ENCODE measurements at regions not wholly inside any gene's neighbourhood (a gene's known extent, or its start where the extent isn't known, plus 50 kb on each side); places are given as distances from the start of the nearest gene placed in this dataset.

DNA sequence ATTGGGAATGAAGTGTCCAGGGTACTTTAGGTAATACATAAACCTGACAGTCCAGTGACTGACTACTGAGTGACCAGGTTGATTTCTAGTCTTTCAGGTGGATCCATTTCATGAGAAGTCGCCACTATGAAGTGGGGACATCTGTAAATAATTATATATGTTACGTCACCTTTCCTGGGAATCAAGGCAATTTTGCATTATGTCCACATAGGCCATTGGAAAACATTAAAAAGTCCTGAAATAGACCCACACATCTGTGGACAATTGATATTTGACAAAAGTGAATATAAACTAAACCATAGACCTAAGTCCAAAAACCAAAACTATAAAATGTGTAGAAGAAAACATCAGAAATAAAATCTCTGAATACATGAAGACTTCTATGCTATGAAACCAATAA is 231.5 kb downstream of the C6orf118 start:
- Histone ChIP-seq H3K4me3 (no peak overlapping the region), H3K36me3 (no peaks in the 10 kb centered on the region), H3K27me3 (no peaks in the 10 kb centered on the region), H3K4me1 (no peaks in the 10 kb centered on the region), H3K9me3 (no peaks in the 10 kb centered on the region), H3K27ac (no peak overlapping the region)
- ATAC-seq, result no peak
- intact Hi-C loops (cut with DNase I), result no loop called here
- no peak for DNase-seq
- TF ChIP-seq, protein P1, sequence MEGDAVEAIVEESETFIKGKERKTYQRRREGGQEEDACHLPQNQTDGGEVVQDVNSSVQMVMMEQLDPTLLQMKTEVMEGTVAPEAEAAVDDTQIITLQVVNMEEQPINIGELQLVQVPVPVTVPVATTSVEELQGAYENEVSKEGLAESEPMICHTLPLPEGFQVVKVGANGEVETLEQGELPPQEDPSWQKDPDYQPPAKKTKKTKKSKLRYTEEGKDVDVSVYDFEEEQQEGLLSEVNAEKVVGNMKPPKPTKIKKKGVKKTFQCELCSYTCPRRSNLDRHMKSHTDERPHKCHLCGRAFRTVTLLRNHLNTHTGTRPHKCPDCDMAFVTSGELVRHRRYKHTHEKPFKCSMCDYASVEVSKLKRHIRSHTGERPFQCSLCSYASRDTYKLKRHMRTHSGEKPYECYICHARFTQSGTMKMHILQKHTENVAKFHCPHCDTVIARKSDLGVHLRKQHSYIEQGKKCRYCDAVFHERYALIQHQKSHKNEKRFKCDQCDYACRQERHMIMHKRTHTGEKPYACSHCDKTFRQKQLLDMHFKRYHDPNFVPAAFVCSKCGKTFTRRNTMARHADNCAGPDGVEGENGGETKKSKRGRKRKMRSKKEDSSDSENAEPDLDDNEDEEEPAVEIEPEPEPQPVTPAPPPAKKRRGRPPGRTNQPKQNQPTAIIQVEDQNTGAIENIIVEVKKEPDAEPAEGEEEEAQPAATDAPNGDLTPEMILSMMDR (IDR thresholded peaks at IDR 0.05), result no peak

DNA sequence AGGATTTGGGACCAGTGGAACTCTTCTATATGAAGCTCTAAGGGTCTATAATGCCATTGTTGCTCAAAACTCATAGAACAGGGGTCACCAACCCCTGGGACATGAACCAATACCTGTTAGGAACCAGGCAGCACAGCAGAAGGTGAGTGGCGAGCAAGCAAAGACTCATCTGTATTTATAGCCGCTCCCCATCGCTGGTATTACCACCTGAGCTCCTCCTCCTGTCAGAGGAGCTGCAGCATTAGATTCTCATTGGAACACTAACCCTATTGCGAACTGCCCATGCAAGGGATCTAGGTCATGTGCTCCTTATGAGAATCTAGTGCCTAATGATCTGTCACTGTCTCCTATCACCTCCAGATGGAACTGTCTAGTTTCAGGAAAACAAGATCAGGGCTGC is 237.5 kb downstream of the C6orf118 start:
- intact Hi-C loops (cut with DNase I), result no loop called here
- ATAC-seq, result no peak
- H3K27ac ChIP-seq, result no peak overlapping the region
- H3K4me1 ChIP-seq, result no peaks in the 10 kb centered on the region
- TF ChIP-seq, protein P1 (IDR thresholded peaks at IDR 0.05), result no peak
- H3K4me3 ChIP-seq, result no peak overlapping the region
- H3K36me3 ChIP-seq, result peaks cover 0 to 3% of the 10 kb centered on the region in 2 donors
- H3K9me3 ChIP-seq, result no peaks in the 10 kb centered on the region
- no peaks in the 10 kb centered on the region for H3K27me3 ChIP-seq
- DNase-seq, result no peak

DNA sequence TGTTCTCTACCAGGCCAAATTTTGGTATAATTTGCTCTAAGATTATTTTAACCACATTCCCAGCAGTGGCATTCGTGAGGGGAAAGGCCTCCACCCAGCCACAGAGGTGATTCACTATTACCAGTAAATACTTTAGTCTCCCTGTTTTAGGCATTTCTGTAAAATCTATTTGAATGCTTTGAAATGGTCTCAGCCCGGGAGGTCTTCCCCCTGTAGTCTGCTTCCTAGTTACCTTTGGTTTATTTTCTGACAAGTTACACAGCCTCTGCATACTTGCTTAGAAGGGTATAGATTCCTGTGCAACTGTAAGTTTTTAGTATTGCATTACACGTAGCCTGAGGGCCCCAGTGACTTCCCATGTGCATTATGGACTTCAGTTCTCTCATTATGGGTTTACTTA is 248.7 kb downstream of the C6orf118 start:
- Histone ChIP-seq H3K4me1 (no peaks in the 10 kb centered on the region), H3K27me3 (no peaks in the 10 kb centered on the region), H3K4me3 (no peak overlapping the region), H3K27ac (no peak overlapping the region), H3K9me3 (peaks cover 0 to 13% of the 10 kb centered on the region in 2 donors), H3K36me3 (no peaks in the 10 kb centered on the region)
- intact Hi-C loops (cut with DNase I), result no loop called here
- TF ChIP-seq, protein P1 (IDR thresholded peaks at IDR 0.05), result no peak
- no peak for DNase-seq
- ATAC-seq, result no peak

DNA sequence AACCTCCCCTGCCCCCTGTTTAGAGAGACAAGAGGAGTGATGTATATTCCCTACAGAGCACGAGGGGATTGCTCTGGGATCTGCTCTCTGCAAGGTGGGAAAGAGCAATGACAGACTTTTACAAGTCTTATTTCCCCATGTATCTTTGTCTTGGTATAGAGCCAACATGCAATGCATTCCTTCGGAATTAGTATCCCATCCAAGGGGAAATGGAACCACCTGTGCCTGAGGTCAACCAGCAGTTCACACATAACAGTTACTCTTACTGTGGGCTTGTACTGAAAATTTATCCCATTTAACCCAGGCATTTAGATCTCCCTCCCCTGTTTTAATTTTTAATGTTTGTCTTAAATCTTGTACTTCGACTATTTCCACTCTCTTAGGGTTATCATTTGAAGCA is 250.4 kb downstream of the C6orf118 start:
- DNase-seq (no peak), ATAC-seq (no peak)
- TF ChIP-seq, protein P1 (IDR thresholded peaks at IDR 0.05), result no peak
- no peaks in the 10 kb centered on the region for H3K4me1 ChIP-seq
- no peak overlapping the region for H3K4me3 ChIP-seq
- H3K27me3 ChIP-seq, result no peaks in the 10 kb centered on the region
- intact Hi-C loops (cut with DNase I), result no loop called here
- peaks cover 0 to 7% of the 10 kb centered on the region in 2 donors for H3K9me3 ChIP-seq
- no peaks in the 10 kb centered on the region for H3K36me3 ChIP-seq
- no peak overlapping the region for H3K27ac ChIP-seq

DNA sequence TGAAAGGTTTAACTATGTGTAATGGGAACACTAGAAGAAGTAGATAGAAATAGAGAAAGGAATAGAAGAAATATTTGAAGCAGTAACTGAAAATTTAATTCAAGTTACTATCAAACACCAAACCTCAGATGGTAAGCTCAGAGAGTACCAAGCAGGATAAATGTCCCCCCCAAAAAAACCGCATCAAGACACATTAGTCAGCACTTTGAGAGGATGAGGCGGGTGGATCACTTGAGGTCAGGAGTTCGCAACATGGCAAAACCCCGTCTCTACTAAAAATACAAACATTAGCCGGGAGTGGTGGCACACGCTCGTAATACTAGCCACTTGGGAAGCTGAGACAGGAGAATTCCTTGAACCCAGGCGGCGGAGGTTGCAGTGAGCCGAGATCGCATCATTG is 253.1 kb downstream of the C6orf118 start:
- H3K27ac ChIP-seq, result no peak overlapping the region
- TF ChIP-seq, protein P1 (IDR thresholded peaks at IDR 0.05), result no peak
- H3K9me3 ChIP-seq, result peaks cover 0 to 12% of the 10 kb centered on the region in 2 donors
- H3K36me3 ChIP-seq, result no peaks in the 10 kb centered on the region
- no peaks in the 10 kb centered on the region for H3K4me1 ChIP-seq
- no peaks in the 10 kb centered on the region for H3K27me3 ChIP-seq
- ATAC-seq (no peak), DNase-seq (no peak)
- H3K4me3 ChIP-seq, result no peak overlapping the region
- intact Hi-C loops (cut with DNase I), result no loop called here
